ENCODE measurements at regions not wholly inside any gene's neighbourhood (a gene's known extent, or its start where the extent isn't known, plus 50 kb on each side); places are given as distances from the start of the nearest gene placed in this dataset.

- TF ChIP-seq CHD7 (IDR thresholded peaks at IDR 0.05; ENCODE audit: insufficient replicate concordance, low read length) (no peak), SUZ12 (IDR thresholded peaks at IDR 0.05; ENCODE audit: low read length) (no peak), RAD21 (IDR thresholded peaks at IDR 0.05 in 1 of 2, conservative IDR thresholded peaks at IDR 0.05 in 1 of 2; ENCODE audit: low read depth in 2 of 2, low read length in 2 of 2) (no peak), POLR2A (IDR thresholded peaks at IDR 0.05; ENCODE audit: control extremely low read depth in 1 of 2, low read depth in 2 of 2, low read length in 2 of 2) (no peak), SP2 (IDR thresholded peaks at IDR 0.05; ENCODE audit: low read length) (no peak), CEBPB (IDR thresholded peaks at IDR 0.05; ENCODE audit: low read depth, low read length) (no peak), CBX8 (IDR thresholded peaks at IDR 0.05; ENCODE audit: borderline replicate concordance, low read depth, low read length) (no peak), RFX5 (IDR thresholded peaks at IDR 0.05; ENCODE audit: borderline replicate concordance, low read depth, low read length) (no peak), TBP (IDR thresholded peaks at IDR 0.05; ENCODE audit: low read depth, low read length) (no peak), CTBP2 (IDR thresholded peaks at IDR 0.05; ENCODE audit: borderline replicate concordance, insufficient read depth, insufficient read length, low read length) (no peak), PHF8 (conservative IDR thresholded peaks at IDR 0.05; ENCODE audit: low read depth, low read length) (no peak)
Observed at GRCh38 chr5:6159832-6160430, 218.4 kb downstream of the MED10 start (continued).

Measured in H1 (cell line).